GM23338 (cell line): ENCODE measurements at regions not wholly inside any gene's neighbourhood (a gene's known extent, or its start where the extent isn't known, plus 50 kb on each side); places are given as distances from the start of the nearest gene placed in this dataset.

Experiments
- ATAC-seq: fragments of 200-7000 bp; cut with Tn5 transposase; 3 replicates; pipeline ENCODE4 v1.9.1; 2020
- DNase-seq: peaks from one replicate; pipeline ENCODE4 v3.0.0-alpha.2; 2015; ENCODE audit warnings: low spot score
- H2AFZ ChIP-seq: fragments of 200-600 bp; sonication (generic); 2 replicates; pipeline ENCODE4 v1.8.0; 2016; ENCODE audit warnings: antibody characterized with exemption, mild to moderate bottlenecking, moderate library complexity
- H3F3A ChIP-seq: fragments of 200-600 bp; sonication (generic); replicated peaks from 2 replicates; pipeline ENCODE4 v1.8.0; 2017; ENCODE audit warnings: antibody characterized with exemption, mixed run types, low read depth
- H3K27ac ChIP-seq: fragments of 200-600 bp; sonication (generic); 2 replicates; pipeline ENCODE4 v1.6.1; 2016; ENCODE audit warnings: low read depth
- H3K27me3 ChIP-seq: fragments of 200-600 bp; sonication (generic); 2 replicates; pipeline ENCODE4 v1.8.0; 2016; ENCODE audit warnings: mild to moderate bottlenecking, mixed run types, moderate library complexity; ENCODE audit not compliant: insufficient read depth
- H3K36me3 ChIP-seq: fragments of 200-600 bp; sonication (generic); 2 replicates; pipeline ENCODE4 v1.8.0; 2016; ENCODE audit warnings: mild to moderate bottlenecking; ENCODE audit not compliant: insufficient read depth
- H3K4me1 ChIP-seq: fragments of 200-600 bp; sonication (generic); 2 replicates; pipeline ENCODE4 v1.8.0; 2016; ENCODE audit warnings: mild to moderate bottlenecking, moderate library complexity; ENCODE audit not compliant: insufficient read depth
- H3K4me2 ChIP-seq: fragments of 200-600 bp; sonication (generic); 2 replicates; pipeline ENCODE4 v1.7.1; 2017; ENCODE audit warnings: mixed run types
- H3K4me3 ChIP-seq: fragments of 200-600 bp; sonication (generic); 2 replicates; pipeline ENCODE4 v1.6.1; 2016; ENCODE audit warnings: mixed run types
- H3K79me2 ChIP-seq: fragments of 200-600 bp; sonication (generic); replicated peaks from 2 replicates; pipeline ENCODE4 v1.8.0; 2017; ENCODE audit warnings: mild to moderate bottlenecking; ENCODE audit not compliant: insufficient read depth
- H3K9me2 ChIP-seq: fragments of 200-600 bp; sonication (generic); 2 replicates; pipeline ENCODE4 v1.8.0; 2017; ENCODE audit not compliant: insufficient read depth
- H4K20me1 ChIP-seq: fragments of 200-600 bp; sonication (generic); replicated peaks from 2 replicates; pipeline ENCODE4 v1.8.0; 2017; ENCODE audit warnings: mild to moderate bottlenecking; ENCODE audit not compliant: insufficient read depth
- H3K27ac Mint-ChIP-seq: 2 replicates; pipeline ENCODE4 v1.8.0; 2020; ENCODE audit warnings: inconsistent platforms, mild to moderate bottlenecking, moderate library complexity, mixed read lengths
- H3K27me3 Mint-ChIP-seq: 3 replicates; pipeline ENCODE4 v1.8.0; 2022; ENCODE audit warnings: low read depth, mild to moderate bottlenecking, moderate library complexity, mixed read lengths, inconsistent platforms; ENCODE audit not compliant: insufficient read depth, poor library complexity
- H3K36me3 Mint-ChIP-seq: 3 replicates; pipeline ENCODE4 v1.8.0; 2021; ENCODE audit warnings: low read depth, mild to moderate bottlenecking, inconsistent platforms, moderate library complexity, mixed read lengths
- H3K4me1 Mint-ChIP-seq: 3 replicates; pipeline ENCODE4 v1.8.0; 2020; ENCODE audit warnings: mild to moderate bottlenecking, inconsistent platforms, mixed read lengths
- H3K4me3 Mint-ChIP-seq: 3 replicates; pipeline ENCODE4 v1.8.0; 2021; ENCODE audit warnings: moderate library complexity, mild to moderate bottlenecking, inconsistent platforms, mixed read lengths
- H3K9me3 Mint-ChIP-seq: 3 replicates; pipeline ENCODE4 v1.8.0; 2020; ENCODE audit warnings: moderate library complexity, mild to moderate bottlenecking, inconsistent platforms, mixed read lengths
- CREB1 ChIP-seq: fragments of 250-450 bp; sonication (Bioruptor Pico); IDR thresholded peaks from 2 replicates; pipeline ENCODE4 v1.5.0; 2020; ENCODE audit warnings: low read depth, mild to moderate bottlenecking, moderate library complexity
- CTCF ChIP-seq, 2 experiments: fragments of 200-600 bp in 1 of 2; sonication (generic) in 1 of 2; conservative IDR thresholded peaks; 2 replicates each; pipeline versions ENCODE4 v1.5.1 to v1.6.1; 2016 to 2017; ENCODE audit warnings: antibody characterized with exemption in 2 of 2, low read depth in 2 of 2, mild to moderate bottlenecking in 2 of 2, moderate library complexity in 1 of 2
- EZH2 ChIP-seq: fragments of 200-600 bp; sonication (generic); IDR thresholded peaks from one replicate; pipeline ENCODE4 v1.8.0; 2017; ENCODE audit warnings: antibody characterized with exemption, mild to moderate bottlenecking, low read depth; ENCODE audit not compliant: unreplicated experiment
- EZH2phosphoT487 ChIP-seq: fragments of 200-600 bp; sonication (generic); IDR thresholded peaks from one replicate; pipeline ENCODE4 v1.8.1; 2018; ENCODE audit warnings: antibody characterized with exemption; ENCODE audit not compliant: unreplicated experiment
- JUNB ChIP-seq: IDR thresholded peaks from one replicate; pipeline ENCODE4 v1.6.1; 2016; ENCODE audit warnings: antibody characterized with exemption; ENCODE audit not compliant: unreplicated experiment
- NANOG ChIP-seq: IDR thresholded peaks from 2 replicates; pipeline ENCODE4 v1.6.1; 2016; ENCODE audit warnings: antibody characterized with exemption, borderline replicate concordance
- POLR2AphosphoS5 ChIP-seq: IDR thresholded peaks from 2 replicates; pipeline ENCODE4 v1.6.1; 2016; ENCODE audit warnings: antibody characterized with exemption, low read depth
- REST ChIP-seq: IDR thresholded peaks from one replicate; pipeline ENCODE4 v1.6.1; 2018; ENCODE audit warnings: antibody characterized with exemption; ENCODE audit not compliant: unreplicated experiment
- STAT1 ChIP-seq: IDR thresholded peaks from one replicate; pipeline ENCODE4 v1.6.1; 2016; ENCODE audit warnings: antibody characterized with exemption; ENCODE audit not compliant: unreplicated experiment
- ZNF114 ChIP-seq: fragments of 250-450 bp; sonication (Bioruptor Pico); IDR thresholded peaks from 2 replicates; pipeline ENCODE4 v1.5.0; 2020; ENCODE audit warnings: mild to moderate bottlenecking, moderate library complexity
- ZNF331 ChIP-seq: fragments of 250-450 bp; sonication (Bioruptor Pico); IDR thresholded peaks from 2 replicates; pipeline ENCODE4 v1.5.0; 2020; ENCODE audit warnings: low read depth, mild to moderate bottlenecking, moderate library complexity
- TF ChIP-seq, protein P1 (sequence below): IDR thresholded peaks from 2 replicates; pipeline ENCODE4 v1.6.1; 2016; ENCODE audit warnings: antibody characterized with exemption
- TF ChIP-seq, protein P2 (sequence below): fragments of 250-450 bp; sonication (Bioruptor Pico); IDR thresholded peaks from 2 replicates; pipeline ENCODE4 v1.5.0; 2020; ENCODE audit warnings: mild to moderate bottlenecking, moderate library complexity

GRCh38 chr6:23731609-23732008 is 394.4 kb upstream of the NRSN1 start:
- Mint-ChIP-seq H3K4me1 (peaks cover 2% of the 10 kb centered on the region; the same call in 1 of the 3 replicates), H3K27ac (no peak overlapping the region), H3K9me3 (no peaks in the 10 kb centered on the region), H3K4me3 (no peak overlapping the region), H3K27me3 (no peaks in the 10 kb centered on the region), H3K36me3 (no peaks in the 10 kb centered on the region)
- Histone ChIP-seq H3K4me1 (no peaks in the 10 kb centered on the region), H3K27ac (no peak overlapping the region), H3K4me2 (no peak overlapping the region), H4K20me1 (0 out of 2 replicates have a peak, but pooled peaks cover 3% of the 10 kb centered on the region), H3K27me3 (no peaks in the 10 kb centered on the region), H3F3A (no peaks in the 10 kb centered on the region), H3K9me2 (no peaks in the 10 kb centered on the region), H2AFZ (no peak overlapping the region), H3K4me3 (no peak overlapping the region), H3K36me3 (no peaks in the 10 kb centered on the region), H3K79me2 (no peaks in the 10 kb centered on the region)
- DNase-seq = no peak
- TF ChIP-seq EZH2phosphoT487 = no peak
- TF ChIP-seq POLR2AphosphoS5 = no peak
- TF ChIP-seq STAT1 = no peak
- TF ChIP-seq, protein P1, sequence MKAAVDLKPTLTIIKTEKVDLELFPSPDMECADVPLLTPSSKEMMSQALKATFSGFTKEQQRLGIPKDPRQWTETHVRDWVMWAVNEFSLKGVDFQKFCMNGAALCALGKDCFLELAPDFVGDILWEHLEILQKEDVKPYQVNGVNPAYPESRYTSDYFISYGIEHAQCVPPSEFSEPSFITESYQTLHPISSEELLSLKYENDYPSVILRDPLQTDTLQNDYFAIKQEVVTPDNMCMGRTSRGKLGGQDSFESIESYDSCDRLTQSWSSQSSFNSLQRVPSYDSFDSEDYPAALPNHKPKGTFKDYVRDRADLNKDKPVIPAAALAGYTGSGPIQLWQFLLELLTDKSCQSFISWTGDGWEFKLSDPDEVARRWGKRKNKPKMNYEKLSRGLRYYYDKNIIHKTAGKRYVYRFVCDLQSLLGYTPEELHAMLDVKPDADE = no peak
- no peak for TF ChIP-seq EZH2
- no peak for TF ChIP-seq ZNF114
- TF ChIP-seq ZNF331 (CRISPR knock-in tag) = no peak
- TF ChIP-seq, protein P2, sequence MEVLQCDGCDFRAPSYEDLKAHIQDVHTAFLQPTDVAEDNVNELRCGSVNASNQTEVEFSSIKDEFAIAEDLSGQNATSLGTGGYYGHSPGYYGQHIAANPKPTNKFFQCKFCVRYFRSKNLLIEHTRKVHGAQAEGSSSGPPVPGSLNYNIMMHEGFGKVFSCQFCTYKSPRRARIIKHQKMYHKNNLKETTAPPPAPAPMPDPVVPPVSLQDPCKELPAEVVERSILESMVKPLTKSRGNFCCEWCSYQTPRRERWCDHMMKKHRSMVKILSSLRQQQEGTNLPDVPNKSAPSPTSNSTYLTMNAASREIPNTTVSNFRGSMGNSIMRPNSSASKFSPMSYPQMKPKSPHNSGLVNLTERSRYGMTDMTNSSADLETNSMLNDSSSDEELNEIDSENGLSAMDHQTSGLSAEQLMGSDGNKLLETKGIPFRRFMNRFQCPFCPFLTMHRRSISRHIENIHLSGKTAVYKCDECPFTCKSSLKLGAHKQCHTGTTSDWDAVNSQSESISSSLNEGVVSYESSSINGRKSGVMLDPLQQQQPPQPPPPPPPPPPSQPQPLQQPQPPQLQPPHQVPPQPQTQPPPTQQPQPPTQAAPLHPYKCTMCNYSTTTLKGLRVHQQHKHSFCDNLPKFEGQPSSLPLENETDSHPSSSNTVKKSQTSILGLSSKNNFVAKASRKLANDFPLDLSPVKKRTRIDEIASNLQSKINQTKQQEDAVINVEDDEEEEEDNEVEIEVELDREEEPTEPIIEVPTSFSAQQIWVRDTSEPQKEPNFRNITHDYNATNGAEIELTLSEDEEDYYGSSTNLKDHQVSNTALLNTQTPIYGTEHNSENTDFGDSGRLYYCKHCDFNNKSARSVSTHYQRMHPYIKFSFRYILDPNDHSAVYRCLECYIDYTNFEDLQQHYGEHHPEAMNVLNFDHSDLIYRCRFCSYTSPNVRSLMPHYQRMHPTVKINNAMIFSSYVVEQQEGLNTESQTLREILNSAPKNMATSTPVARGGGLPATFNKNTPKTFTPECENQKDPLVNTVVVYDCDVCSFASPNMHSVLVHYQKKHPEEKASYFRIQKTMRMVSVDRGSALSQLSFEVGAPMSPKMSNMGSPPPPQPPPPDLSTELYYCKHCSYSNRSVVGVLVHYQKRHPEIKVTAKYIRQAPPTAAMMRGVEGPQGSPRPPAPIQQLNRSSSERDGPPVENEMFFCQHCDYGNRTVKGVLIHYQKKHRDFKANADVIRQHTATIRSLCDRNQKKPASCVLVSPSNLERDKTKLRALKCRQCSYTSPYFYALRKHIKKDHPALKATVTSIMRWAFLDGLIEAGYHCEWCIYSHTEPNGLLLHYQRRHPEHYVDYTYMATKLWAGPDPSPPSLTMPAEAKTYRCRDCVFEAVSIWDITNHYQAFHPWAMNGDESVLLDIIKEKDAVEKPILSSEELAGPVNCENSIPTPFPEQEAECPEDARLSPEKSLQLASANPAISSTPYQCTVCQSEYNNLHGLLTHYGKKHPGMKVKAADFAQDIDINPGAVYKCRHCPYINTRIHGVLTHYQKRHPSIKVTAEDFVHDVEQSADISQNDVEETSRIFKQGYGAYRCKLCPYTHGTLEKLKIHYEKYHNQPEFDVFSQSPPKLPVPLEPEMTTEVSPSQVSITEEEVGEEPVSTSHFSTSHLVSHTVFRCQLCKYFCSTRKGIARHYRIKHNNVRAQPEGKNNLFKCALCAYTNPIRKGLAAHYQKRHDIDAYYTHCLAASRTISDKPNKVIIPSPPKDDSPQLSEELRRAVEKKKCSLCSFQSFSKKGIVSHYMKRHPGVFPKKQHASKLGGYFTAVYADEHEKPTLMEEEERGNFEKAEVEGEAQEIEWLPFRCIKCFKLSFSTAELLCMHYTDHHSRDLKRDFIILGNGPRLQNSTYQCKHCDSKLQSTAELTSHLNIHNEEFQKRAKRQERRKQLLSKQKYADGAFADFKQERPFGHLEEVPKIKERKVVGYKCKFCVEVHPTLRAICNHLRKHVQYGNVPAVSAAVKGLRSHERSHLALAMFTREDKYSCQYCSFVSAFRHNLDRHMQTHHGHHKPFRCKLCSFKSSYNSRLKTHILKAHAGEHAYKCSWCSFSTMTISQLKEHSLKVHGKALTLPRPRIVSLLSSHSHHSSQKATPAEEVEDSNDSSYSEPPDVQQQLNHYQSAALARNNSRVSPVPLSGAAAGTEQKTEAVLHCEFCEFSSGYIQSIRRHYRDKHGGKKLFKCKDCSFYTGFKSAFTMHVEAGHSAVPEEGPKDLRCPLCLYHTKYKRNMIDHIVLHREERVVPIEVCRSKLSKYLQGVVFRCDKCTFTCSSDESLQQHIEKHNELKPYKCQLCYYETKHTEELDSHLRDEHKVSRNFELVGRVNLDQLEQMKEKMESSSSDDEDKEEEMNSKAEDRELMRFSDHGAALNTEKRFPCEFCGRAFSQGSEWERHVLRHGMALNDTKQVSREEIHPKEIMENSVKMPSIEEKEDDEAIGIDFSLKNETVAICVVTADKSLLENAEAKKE = no peak
- TF ChIP-seq JUNB = no peak
- no peak for TF ChIP-seq CREB1
- no peak for TF ChIP-seq CTCF (conservative IDR thresholded peaks at IDR 0.05; ENCODE audit: low read depth in 2 of 2)
- no peak for TF ChIP-seq NANOG
- no peak for TF ChIP-seq REST
- no peak for ATAC-seq
